GM18508 (cell line): ENCODE measurements at regions not wholly inside any gene's neighbourhood (a gene's known extent, or its start where the extent isn't known, plus 50 kb on each side); places are given as distances from the start of the nearest gene placed in this dataset.
"Not testable (repeated sequence)": the region's sequence is repeated elsewhere in the genome, so short reads cannot be mapped to it uniquely, and the experiment has no call there.

Experiments
- ATAC-seq: cut with Tn5 transposase; IDR thresholded peaks from one replicate; pipeline ENCODE4 v1.9.1; 2021; ENCODE audit warnings: moderate number of reproducible peaks; ENCODE audit not compliant: insufficient read depth, unreplicated experiment

GRCh38 chr3:125910851-125911250, 58.1 kb upstream of the ROPN1B start:
- ATAC-seq: not testable (repeated sequence)

- ATAC-seq: not testable (repeated sequence)
These were observed 54.2 kb upstream of the ROPN1B start for GRCh38 chr3:125914608-125915436.

GRCh38 chr3:125915437-125915787, 53.6 kb upstream of the ROPN1B start:
- not testable (repeated sequence) for ATAC-seq

DNA sequence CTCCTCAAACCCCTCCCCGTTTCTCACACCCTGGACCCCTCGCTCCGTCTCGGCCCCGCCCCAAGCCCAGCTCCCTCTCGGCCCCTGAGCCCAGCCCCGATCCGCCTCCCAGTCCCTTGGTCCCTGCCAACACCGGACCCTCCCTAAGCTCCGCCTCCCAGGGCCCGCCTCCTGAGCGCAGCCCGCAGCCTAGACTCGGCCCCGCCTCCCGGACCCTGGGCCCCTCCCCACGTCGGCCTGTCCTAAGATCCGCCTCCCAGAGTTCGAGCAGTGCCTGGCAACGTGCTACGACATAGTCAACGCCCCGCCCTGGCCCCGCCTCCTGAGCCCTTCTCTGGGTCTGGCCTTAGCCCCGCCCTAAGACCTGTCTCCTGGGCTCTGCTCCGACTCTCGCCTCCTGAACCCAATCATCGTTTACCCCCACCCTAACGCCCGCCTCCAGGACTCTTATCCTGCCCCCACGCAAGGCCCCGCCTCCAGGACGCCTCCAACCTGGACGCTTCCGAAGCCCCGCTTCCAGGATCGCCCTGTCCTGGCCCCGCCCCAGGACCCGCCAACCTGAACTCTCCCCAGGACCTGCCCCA, 53.1 kb upstream of the ROPN1B start:
- peak; percentile 88 for ATAC-seq

DNA sequence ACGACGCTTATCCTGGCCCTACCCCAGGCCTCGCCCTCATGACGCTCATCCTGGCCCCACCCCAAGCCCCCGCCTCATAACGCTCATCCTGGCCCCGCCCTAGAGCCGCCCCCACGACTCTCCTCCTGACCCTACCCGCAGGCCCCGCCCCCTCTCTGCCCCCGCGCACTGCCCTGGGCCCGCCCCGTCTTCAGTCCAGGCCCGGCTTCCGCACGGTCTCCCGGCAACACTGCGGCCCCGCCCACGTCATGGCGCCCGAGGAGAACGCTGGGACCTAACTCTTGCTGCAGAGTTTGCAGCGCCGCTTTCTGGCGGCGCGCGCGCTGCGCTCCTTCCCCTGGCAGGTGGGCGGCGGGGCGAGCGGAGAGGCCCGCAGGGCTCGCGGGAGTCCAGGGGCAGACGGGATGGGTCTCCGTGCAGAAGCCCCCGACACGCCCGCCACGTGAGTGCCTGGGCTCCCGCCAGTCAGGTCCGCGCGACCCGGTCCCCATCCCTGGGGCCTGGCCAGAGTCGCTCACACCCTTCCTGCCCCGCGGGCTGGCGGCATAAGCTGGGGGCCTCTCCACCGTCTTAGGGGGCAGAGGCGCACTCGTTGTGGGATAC, 52.5 kb upstream of the ROPN1B start:
- no peak for ATAC-seq

GRCh38 chr3:125917020-125917549, 51.9 kb upstream of the ROPN1B start:
- ATAC-seq: not testable (repeated sequence)

DNA sequence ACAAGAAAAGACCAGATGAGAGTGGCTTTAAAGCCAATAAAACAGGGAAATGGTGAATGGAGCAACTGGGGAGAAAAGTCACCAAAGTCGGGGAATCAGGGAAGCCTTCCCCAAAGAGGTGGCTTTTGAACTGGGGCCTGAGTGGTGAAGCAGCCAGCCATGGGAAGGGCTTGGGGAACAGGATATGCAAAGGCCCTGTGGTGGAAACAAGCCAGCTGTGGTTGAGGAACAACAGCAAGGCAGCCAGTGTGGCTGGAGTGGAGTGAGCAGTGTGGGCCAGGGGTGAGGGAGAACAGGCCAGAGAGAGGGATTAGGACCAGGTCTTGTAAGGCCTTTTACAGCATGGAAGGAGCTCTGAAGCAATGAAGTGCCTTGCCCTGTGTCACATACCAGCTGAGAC, 51.0 kb upstream of the ROPN1B start:
- ATAC-seq: not testable (repeated sequence)

- ATAC-seq: not testable (repeated sequence)
These were observed 50.5 kb upstream of the ROPN1B start for GRCh38 chr3:125918451-125918850.

- ATAC-seq: not testable (repeated sequence)
These were observed 50.1 kb upstream of the ROPN1B start for GRCh38 chr3:125918866-125919265.
